Mesendoderm (in vitro differentiated cells): ENCODE measurements at regions not wholly inside any gene's neighbourhood (a gene's known extent, or its start where the extent isn't known, plus 50 kb on each side); places are given as distances from the start of the nearest gene placed in this dataset.
"Not testable (repeated sequence)": the region's sequence is repeated elsewhere in the genome, so short reads cannot be mapped to it uniquely, and the experiment has no call there.

ENCODE experiments used
- DNase-seq: peaks from one replicate; pipeline ENCODE4 v3.0.0; 2013
- H2AK5ac ChIP-seq: 2 replicates; pipeline ENCODE4 v1.6.1; 2013; ENCODE audit warnings: low read length, inconsistent platforms
- H2BK120ac ChIP-seq: 2 replicates; pipeline ENCODE4 v1.6.1; 2013; ENCODE audit warnings: low read depth, mild to moderate bottlenecking, low read length, moderate library complexity, mixed read lengths
- H2BK15ac ChIP-seq: replicated peaks from 2 replicates; pipeline ENCODE4 v1.6.1; 2013; ENCODE audit warnings: low read depth, mild to moderate bottlenecking, moderate library complexity
- H2BK5ac ChIP-seq: 2 replicates; pipeline ENCODE4 v1.6.1; 2013; ENCODE audit warnings: low read length, inconsistent platforms
- H3K18ac ChIP-seq: 2 replicates; pipeline ENCODE4 v1.6.1; 2013; ENCODE audit warnings: mild to moderate bottlenecking, low read length, mixed read lengths
- H3K23ac ChIP-seq: one replicate; pipeline ENCODE4 v1.6.1; 2013; ENCODE audit warnings: low read length
- H3K27ac ChIP-seq: 2 replicates; pipeline ENCODE4 v1.5.1; 2013; ENCODE audit warnings: low read depth, mild to moderate bottlenecking, inconsistent platforms, low read length, moderate library complexity
- H3K27me3 ChIP-seq: 2 replicates; pipeline ENCODE4 v1.6.1; 2013; ENCODE audit warnings: low read length, control low read depth, mild to moderate bottlenecking, inconsistent platforms; ENCODE audit not compliant: insufficient read depth, poor library complexity
- H3K36me3 ChIP-seq: 2 replicates; pipeline ENCODE4 v1.6.1; 2013; ENCODE audit warnings: low read length, inconsistent platforms; ENCODE audit not compliant: control insufficient read depth, insufficient read depth
- H3K4ac ChIP-seq: one replicate; pipeline ENCODE4 v1.6.1; 2013; ENCODE audit warnings: low read depth, mild to moderate bottlenecking, low read length, moderate library complexity
- H3K4me1 ChIP-seq: 2 replicates; pipeline ENCODE4 v1.6.1; 2013; ENCODE audit warnings: low read depth, low read length, inconsistent platforms; ENCODE audit not compliant: control insufficient read depth
- H3K4me2 ChIP-seq: 2 replicates; pipeline ENCODE4 v1.6.1; 2013; ENCODE audit warnings: low read length
- H3K4me3 ChIP-seq: 2 replicates; pipeline ENCODE4 v1.5.1; 2013; ENCODE audit warnings: mild to moderate bottlenecking, low read length
- H3K56ac ChIP-seq: one replicate; pipeline ENCODE4 v1.6.1; 2013; ENCODE audit warnings: low read length
- H3K79me1 ChIP-seq: 2 replicates; pipeline ENCODE4 v1.6.1; 2013; ENCODE audit warnings: low read length, inconsistent platforms
- H3K79me2 ChIP-seq: 2 replicates; pipeline ENCODE4 v1.6.1; 2013; ENCODE audit warnings: mild to moderate bottlenecking, low read length; ENCODE audit not compliant: control insufficient read depth, insufficient read depth
- H3K9ac ChIP-seq: 2 replicates; pipeline ENCODE4 v1.6.1; 2013; ENCODE audit warnings: low read length, inconsistent platforms
- H4K5ac ChIP-seq: one replicate; pipeline ENCODE4 v1.6.1; 2013; ENCODE audit warnings: low read length
- H4K8ac ChIP-seq: one replicate; pipeline ENCODE4 v1.6.1; 2013; ENCODE audit warnings: low read depth, mild to moderate bottlenecking, control low read depth, low read length, moderate library complexity
- WGBS: extraction: QIAGEN DNeasy Blood & Tissue Kit; methylation state at CpG from one replicate; pipeline ENCODE4 v1.1.7; 2013; ENCODE audit warnings: low lambda C conversion rate, missing lambda C conversion rate; ENCODE audit not compliant: insufficient coverage; ENCODE audit errors: extremely low coverage; 5-methylcytosine and 5-hydroxymethylcytosine counted together

GRCh38 chr14:48618057-48618456, 942.7 kb upstream of the MDGA2 start:
- H3K36me3 ChIP-seq, result no peaks in the 10 kb centered on the region
- H2BK5ac ChIP-seq, result no peak overlapping the region
- no peak overlapping the region for H4K5ac ChIP-seq
- no peak overlapping the region for H3K4me3 ChIP-seq
- H2BK120ac ChIP-seq, result no peak overlapping the region
- WGBS, result no CpG with 5 or more reads among the region's 1 CpG
- no peak for DNase-seq
- no peaks in the 10 kb centered on the region for H3K27me3 ChIP-seq
- no peak overlapping the region for H3K27ac ChIP-seq
- H4K8ac ChIP-seq, result no peak overlapping the region
- no peaks in the 10 kb centered on the region for H3K79me2 ChIP-seq
- H3K18ac ChIP-seq, result no peak overlapping the region
- no peaks in the 10 kb centered on the region for H3K4me1 ChIP-seq
- H3K56ac ChIP-seq, result no peak overlapping the region
- no peak overlapping the region for H3K4me2 ChIP-seq
- H2AK5ac ChIP-seq, result no peak overlapping the region
- H3K9ac ChIP-seq, result no peak overlapping the region
- no peak overlapping the region for H2BK15ac ChIP-seq
- no peaks in the 10 kb centered on the region for H3K79me1 ChIP-seq
- H3K4ac ChIP-seq, result no peak overlapping the region
- H3K23ac ChIP-seq, result no peak overlapping the region

GRCh38 chr14:48616931-48617330, 941.5 kb upstream of the MDGA2 start:
- no peak overlapping the region for H4K5ac ChIP-seq
- WGBS, result no CpG with 5 or more reads among the region's 6 CpGs
- H3K4ac ChIP-seq, result no peak overlapping the region
- H3K56ac ChIP-seq, result no peak overlapping the region
- no peaks in the 10 kb centered on the region for H3K4me1 ChIP-seq
- H3K4me3 ChIP-seq, result no peak overlapping the region
- no peak overlapping the region for H3K18ac ChIP-seq
- H3K79me2 ChIP-seq, result no peaks in the 10 kb centered on the region
- H3K79me1 ChIP-seq, result no peaks in the 10 kb centered on the region
- no peaks in the 10 kb centered on the region for H3K27me3 ChIP-seq
- no peak overlapping the region for H3K4me2 ChIP-seq
- no peak overlapping the region for H2BK15ac ChIP-seq
- no peak overlapping the region for H2BK120ac ChIP-seq
- H4K8ac ChIP-seq, result no peak overlapping the region
- DNase-seq, result no peak
- no peaks in the 10 kb centered on the region for H3K36me3 ChIP-seq
- no peak overlapping the region for H3K9ac ChIP-seq
- H3K27ac ChIP-seq, result no peak overlapping the region
- no peak overlapping the region for H2BK5ac ChIP-seq
- H2AK5ac ChIP-seq, result no peak overlapping the region
- H3K23ac ChIP-seq, result no peak overlapping the region

- Histone ChIP-seq H2BK15ac (no peak overlapping the region), H3K36me3 (no peaks in the 10 kb centered on the region), H3K79me2 (no peaks in the 10 kb centered on the region), H3K27ac (no peak overlapping the region), H3K9ac (no peak overlapping the region), H2BK5ac (no peak overlapping the region), H3K56ac (no peak overlapping the region), H3K79me1 (no peaks in the 10 kb centered on the region), H3K18ac (no peak overlapping the region), H2AK5ac (no peak overlapping the region), H4K5ac (no peak overlapping the region), H3K4me1 (no peaks in the 10 kb centered on the region), H3K4me2 (no peak overlapping the region), H2BK120ac (no peak overlapping the region), H3K23ac (no peak overlapping the region), H3K4ac (no peak overlapping the region), H4K8ac (no peak overlapping the region), H3K27me3 (no peaks in the 10 kb centered on the region), H3K4me3 (no peak overlapping the region)
- no peak for DNase-seq
- WGBS, result no CpG with 5 or more reads among the region's 1 CpG
These were observed 940.2 kb upstream of the MDGA2 start for GRCh38 chr14:48615618-48616017.

GRCh38 chr14:48614003-48614402, 938.6 kb upstream of the MDGA2 start:
- no peaks in the 10 kb centered on the region for H3K27me3 ChIP-seq
- no peak for DNase-seq
- H2BK15ac ChIP-seq, result no peak overlapping the region
- no peak overlapping the region for H3K4me2 ChIP-seq
- H2BK5ac ChIP-seq, result no peak overlapping the region
- H3K56ac ChIP-seq, result no peak overlapping the region
- no peaks in the 10 kb centered on the region for H3K79me2 ChIP-seq
- H4K5ac ChIP-seq, result no peak overlapping the region
- no peak overlapping the region for H3K18ac ChIP-seq
- H3K4me1 ChIP-seq, result no peaks in the 10 kb centered on the region
- no CpG with 5 or more reads among the region's 2 CpGs for WGBS
- H3K4ac ChIP-seq, result no peak overlapping the region
- no peak overlapping the region for H3K4me3 ChIP-seq
- H3K23ac ChIP-seq, result no peak overlapping the region
- H2BK120ac ChIP-seq, result no peak overlapping the region
- no peak overlapping the region for H3K27ac ChIP-seq
- H4K8ac ChIP-seq, result no peak overlapping the region
- H3K79me1 ChIP-seq, result no peaks in the 10 kb centered on the region
- H3K36me3 ChIP-seq, result no peaks in the 10 kb centered on the region
- H2AK5ac ChIP-seq, result no peak overlapping the region
- H3K9ac ChIP-seq, result no peak overlapping the region

- H2AK5ac ChIP-seq, H3K27me3 ChIP-seq, H4K5ac ChIP-seq, H3K79me2 ChIP-seq, H3K56ac ChIP-seq, H3K18ac ChIP-seq, H3K4ac ChIP-seq, H3K36me3 ChIP-seq, H3K23ac ChIP-seq, H2BK5ac ChIP-seq, H3K4me1 ChIP-seq, H3K27ac ChIP-seq, H3K4me3 ChIP-seq, H2BK15ac ChIP-seq, H4K8ac ChIP-seq, H3K79me1 ChIP-seq, H3K4me2 ChIP-seq, DNase-seq, H2BK120ac ChIP-seq, H3K9ac ChIP-seq: not testable (repeated sequence)
- no CpG with 5 or more reads among the region's 8 CpGs for WGBS
These were observed 931.6 kb upstream of the MDGA2 start for GRCh38 chr14:48606960-48607359.

GRCh38 chr14:48598458-48598857, 923.1 kb upstream of the MDGA2 start:
- Histone ChIP-seq H4K5ac (no peak overlapping the region), H3K9ac (no peak overlapping the region), H3K79me1 (no peaks in the 10 kb centered on the region), H2AK5ac (no peak overlapping the region), H3K4me3 (no peak overlapping the region), H2BK15ac (no peak overlapping the region), H3K18ac (no peak overlapping the region), H3K4me1 (no peaks in the 10 kb centered on the region), H3K4me2 (no peak overlapping the region), H3K23ac (no peak overlapping the region), H3K56ac (no peak overlapping the region), H3K79me2 (no peaks in the 10 kb centered on the region), H3K36me3 (no peaks in the 10 kb centered on the region), H3K4ac (no peak overlapping the region), H2BK5ac (no peak overlapping the region), H3K27ac (no peak overlapping the region), H3K27me3 (peaks cover 2% of the 10 kb centered on the region), H4K8ac (no peak overlapping the region), H2BK120ac (no peak overlapping the region)
- no peak for DNase-seq
- no CpG with 5 or more reads among the region's 7 CpGs for WGBS
